H7 (cell line): ENCODE measurements at regions not wholly inside any gene's neighbourhood (a gene's known extent, or its start where the extent isn't known, plus 50 kb on each side); places are given as distances from the start of the nearest gene placed in this dataset.

Experiments used
- DNase-seq: peaks from one replicate; pipeline ENCODE4 v3.0.0; 2012
- H3K27me3 ChIP-seq: 2 replicates; pipeline ENCODE4 v1.6.0; 2011; ENCODE audit warnings: mild to moderate bottlenecking, low read length; ENCODE audit not compliant: control insufficient read depth, insufficient read depth
- H3K36me3 ChIP-seq: replicated peaks from 2 replicates; pipeline ENCODE4 v1.5.1; 2011; ENCODE audit warnings: low read length; ENCODE audit not compliant: control insufficient read depth, insufficient read depth
- H3K4me3 ChIP-seq: 2 replicates; pipeline ENCODE4 v1.5.1; 2011; ENCODE audit warnings: low read depth, mild to moderate bottlenecking, control low read depth, low read length, moderate library complexity; ENCODE audit not compliant: insufficient read depth

DNA sequence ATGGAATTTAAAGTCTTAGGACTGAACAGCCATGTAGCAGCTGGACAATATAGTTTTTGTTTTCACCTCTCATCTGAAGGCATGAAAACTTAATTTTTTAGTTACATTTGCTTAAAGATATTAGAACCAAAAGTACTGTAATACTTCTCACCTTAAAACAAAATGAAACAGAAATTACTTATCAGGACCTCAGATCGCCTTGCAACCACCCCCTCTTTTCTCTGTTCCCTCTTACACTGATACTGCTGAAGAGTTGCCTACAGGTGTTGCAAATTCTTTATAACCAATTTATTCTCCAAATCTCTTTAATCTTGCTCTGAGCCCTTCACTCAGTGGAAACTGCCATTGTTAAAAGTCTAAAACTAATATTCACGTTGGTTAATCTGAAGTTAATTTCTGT is 145.0 kb downstream of the SPCS3 start:
- no peaks in the 10 kb centered on the region for H3K36me3 ChIP-seq
- H3K27me3 ChIP-seq = no peaks in the 10 kb centered on the region
- no peak for DNase-seq
- no peak overlapping the region for H3K4me3 ChIP-seq

DNA sequence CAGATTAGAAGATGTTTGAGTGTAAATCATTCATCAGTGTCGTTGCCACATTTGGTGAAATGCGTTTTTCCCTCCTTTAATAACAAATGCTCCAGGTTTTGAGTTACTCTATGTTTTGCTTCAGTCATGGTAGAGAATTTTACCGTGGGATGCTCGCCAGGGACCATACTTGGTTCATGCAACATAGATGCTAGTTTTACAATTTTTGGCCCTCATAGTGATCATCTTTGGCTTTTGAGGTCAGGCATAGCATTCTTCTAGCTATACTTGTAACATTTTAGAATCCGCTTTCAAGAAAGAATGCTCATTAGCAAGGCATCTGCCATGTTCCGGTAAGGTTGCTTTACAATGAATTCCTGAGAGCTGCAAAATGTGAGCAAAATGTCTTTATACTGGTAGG is 147.2 kb downstream of the SPCS3 start:
- DNase-seq = no peak
- no peaks in the 10 kb centered on the region for H3K36me3 ChIP-seq
- H3K27me3 ChIP-seq = no peaks in the 10 kb centered on the region
- H3K4me3 ChIP-seq = no peak overlapping the region

DNA sequence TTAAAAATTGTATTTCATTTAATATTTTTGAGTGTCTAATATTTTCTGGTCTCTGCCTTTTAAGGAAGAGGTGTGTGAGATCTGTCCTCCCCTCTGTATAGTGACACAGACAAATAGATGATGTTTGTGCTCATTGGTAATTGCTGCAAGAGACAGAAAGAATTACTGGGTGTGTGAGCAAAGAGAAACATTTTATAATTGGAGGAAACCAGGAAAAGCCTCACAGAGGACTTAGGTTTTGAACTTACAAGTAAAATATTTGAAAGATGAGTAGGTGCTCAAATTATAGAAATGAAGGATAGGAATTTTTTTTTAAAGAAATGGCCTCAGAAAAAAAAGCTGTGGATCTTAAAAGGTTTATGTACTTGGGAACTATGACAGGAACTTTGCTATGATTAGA is 149.8 kb downstream of the SPCS3 start:
- no peak for DNase-seq
- no peaks in the 10 kb centered on the region for H3K27me3 ChIP-seq

GRCh38 chr4:176470671-176471070 is 150.9 kb downstream of the SPCS3 start:
- DNase-seq = no peak
- H3K27me3 ChIP-seq = no peaks in the 10 kb centered on the region
- H3K4me3 ChIP-seq = no peak overlapping the region
- H3K36me3 ChIP-seq = no peaks in the 10 kb centered on the region

More for the DNA sequence above, 149.8 kb downstream of the SPCS3 start:
- Histone ChIP-seq H3K4me3 (no peak overlapping the region), H3K36me3 (no peaks in the 10 kb centered on the region)

- no peak for DNase-seq
- H3K4me3 ChIP-seq = no peak overlapping the region
- no peaks in the 10 kb centered on the region for H3K27me3 ChIP-seq
- H3K36me3 ChIP-seq = no peaks in the 10 kb centered on the region
Measured at GRCh38 chr4:176475067-176475466, 155.3 kb downstream of the SPCS3 start.

- no peaks in the 10 kb centered on the region for H3K36me3 ChIP-seq
- no peak overlapping the region for H3K4me3 ChIP-seq
- no peaks in the 10 kb centered on the region for H3K27me3 ChIP-seq
- DNase-seq = no peak
Measured at GRCh38 chr4:176478076-176478475, 158.3 kb downstream of the SPCS3 start.

GRCh38 chr4:176479767-176480166 is 160.0 kb downstream of the SPCS3 start:
- no peaks in the 10 kb centered on the region for H3K27me3 ChIP-seq
- no peak for DNase-seq
- H3K4me3 ChIP-seq = no peak overlapping the region
- no peaks in the 10 kb centered on the region for H3K36me3 ChIP-seq

GRCh38 chr4:176482972-176483371 is 163.2 kb downstream of the SPCS3 start:
- no peaks in the 10 kb centered on the region for H3K36me3 ChIP-seq
- H3K4me3 ChIP-seq = no peak overlapping the region
- no peaks in the 10 kb centered on the region for H3K27me3 ChIP-seq
- no peak for DNase-seq

DNA sequence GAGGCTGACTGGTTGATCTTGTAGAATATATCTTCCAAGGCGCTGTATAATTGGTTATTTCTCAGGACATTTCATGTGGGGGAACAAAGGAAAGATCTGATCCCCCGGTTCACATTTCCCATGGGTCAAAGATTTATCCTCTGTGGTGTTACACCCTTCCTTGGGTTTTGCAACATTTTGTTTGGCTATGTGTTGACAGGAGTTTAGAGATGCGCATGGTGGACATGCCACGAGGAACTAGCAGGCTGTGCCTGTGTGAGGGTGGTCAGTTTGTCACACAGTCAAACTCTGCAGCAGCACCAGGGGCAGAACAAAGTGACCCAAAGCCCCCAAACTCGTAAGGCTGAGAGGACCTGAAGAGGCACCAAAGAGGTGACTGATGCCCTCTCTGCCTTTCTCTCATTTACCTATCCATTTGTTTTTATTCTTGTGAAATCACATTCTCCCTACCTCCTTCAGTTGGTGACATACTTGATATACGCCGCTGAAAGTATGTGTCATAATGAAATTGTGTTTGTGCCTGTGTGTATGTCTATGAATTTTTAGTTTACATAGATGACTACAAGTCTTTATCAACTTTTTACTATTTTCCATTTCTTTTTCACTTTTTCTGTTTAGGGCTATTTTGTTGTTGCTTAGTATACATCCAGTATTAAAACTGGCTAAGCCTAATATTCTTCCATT is 164.7 kb downstream of the SPCS3 start:
- DNase-seq = no peak
- H3K27me3 ChIP-seq = no peaks in the 10 kb centered on the region
- H3K36me3 ChIP-seq = no peaks in the 10 kb centered on the region
- H3K4me3 ChIP-seq = no peak overlapping the region

- DNase-seq = no peak
- Histone ChIP-seq H3K4me3 (no peak overlapping the region), H3K36me3 (no peaks in the 10 kb centered on the region), H3K27me3 (no peaks in the 10 kb centered on the region)
Measured at GRCh38 chr4:176489001-176489400, 169.2 kb downstream of the SPCS3 start.

DNA sequence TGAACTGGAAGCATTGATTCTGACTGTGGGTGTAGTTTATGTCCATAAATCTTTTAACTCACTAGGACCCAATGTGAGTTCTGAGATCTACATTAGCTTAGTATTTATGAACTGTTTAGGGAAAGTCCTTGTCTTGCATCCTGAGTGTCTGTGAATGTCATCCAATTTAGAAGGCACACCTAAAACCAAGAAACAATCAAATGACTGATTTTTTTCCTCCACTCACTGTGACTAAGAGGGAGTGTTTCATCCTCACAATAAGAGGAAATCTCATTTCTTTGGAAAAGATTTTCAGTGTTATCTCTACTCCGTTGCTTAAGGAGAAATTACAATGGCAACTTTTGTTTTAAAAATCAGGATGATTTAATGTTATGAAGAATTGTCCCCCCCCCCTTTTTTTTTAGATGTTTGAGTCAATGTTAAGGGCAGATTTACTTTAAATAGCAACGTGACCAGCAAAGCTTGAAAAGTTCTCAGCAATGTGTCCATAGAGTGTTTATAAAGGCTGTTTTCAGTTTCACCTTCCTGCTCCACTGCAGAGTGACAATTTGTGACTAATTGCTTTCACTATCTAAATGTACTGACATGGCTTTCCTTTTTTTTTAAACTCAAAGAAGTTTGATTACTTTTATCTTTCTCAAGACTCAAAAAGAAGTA is 173.0 kb downstream of the SPCS3 start:
- no peak for DNase-seq
- no peaks in the 10 kb centered on the region for H3K36me3 ChIP-seq
- H3K4me3 ChIP-seq = no peak overlapping the region
- H3K27me3 ChIP-seq = no peaks in the 10 kb centered on the region

DNA sequence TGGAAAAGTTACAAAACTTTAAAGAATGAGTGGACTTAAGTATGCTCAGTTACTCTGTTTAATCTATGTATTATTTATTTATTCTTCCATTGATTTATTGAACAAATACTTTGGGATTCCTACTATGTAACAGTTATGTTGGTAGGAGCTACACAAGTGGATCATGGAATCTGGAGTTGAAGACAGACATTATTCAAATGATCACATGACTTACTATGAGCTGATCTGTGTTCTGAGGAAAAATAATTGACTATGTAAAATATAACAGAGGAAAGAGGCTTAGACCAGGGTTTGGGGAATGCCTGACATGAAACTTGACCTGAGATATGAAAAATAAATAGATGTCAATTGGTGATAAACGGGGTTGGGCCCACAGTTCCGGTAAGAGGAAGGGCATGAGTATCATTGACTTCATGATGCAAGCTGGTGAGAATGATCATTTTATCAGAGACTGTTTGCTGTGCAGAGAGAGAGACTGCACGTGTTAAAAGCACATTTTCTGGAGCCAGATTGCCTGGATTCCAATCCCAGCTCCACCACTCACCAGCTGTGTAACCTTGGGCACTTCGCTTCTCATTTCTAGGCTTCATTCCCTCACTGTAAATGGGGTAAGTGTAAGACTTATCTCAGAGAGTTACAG is 179.0 kb downstream of the SPCS3 start:
- no peaks in the 10 kb centered on the region for H3K36me3 ChIP-seq
- no peaks in the 10 kb centered on the region for H3K27me3 ChIP-seq
- H3K4me3 ChIP-seq = no peak overlapping the region
- DNase-seq = no peak

DNA sequence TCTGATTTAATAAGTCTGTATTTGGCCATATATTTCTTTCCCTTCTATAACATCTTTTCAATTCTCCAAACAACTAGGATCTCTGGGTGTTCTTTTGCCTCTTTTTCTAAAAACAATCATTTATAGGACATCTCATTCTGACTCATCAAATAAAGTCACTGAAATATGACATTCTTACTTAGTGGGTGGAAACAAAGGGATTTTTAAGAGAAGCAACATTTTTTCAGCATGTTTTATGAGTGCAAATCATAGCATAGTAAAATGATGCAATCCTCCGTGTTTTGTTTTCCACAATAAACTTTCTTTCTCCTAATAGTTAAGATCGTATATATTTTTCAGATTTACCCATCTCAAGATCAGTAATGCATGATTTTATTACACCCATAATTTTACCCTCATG is 179.8 kb downstream of the SPCS3 start:
- no peak for DNase-seq
- H3K36me3 ChIP-seq = no peaks in the 10 kb centered on the region
- H3K4me3 ChIP-seq = no peak overlapping the region
- H3K27me3 ChIP-seq = no peaks in the 10 kb centered on the region

- H3K27me3 ChIP-seq = no peaks in the 10 kb centered on the region
- no peak for DNase-seq
- no peak overlapping the region for H3K4me3 ChIP-seq
- H3K36me3 ChIP-seq = no peaks in the 10 kb centered on the region
Measured at GRCh38 chr4:176500894-176501293, 181.1 kb downstream of the SPCS3 start.

DNA sequence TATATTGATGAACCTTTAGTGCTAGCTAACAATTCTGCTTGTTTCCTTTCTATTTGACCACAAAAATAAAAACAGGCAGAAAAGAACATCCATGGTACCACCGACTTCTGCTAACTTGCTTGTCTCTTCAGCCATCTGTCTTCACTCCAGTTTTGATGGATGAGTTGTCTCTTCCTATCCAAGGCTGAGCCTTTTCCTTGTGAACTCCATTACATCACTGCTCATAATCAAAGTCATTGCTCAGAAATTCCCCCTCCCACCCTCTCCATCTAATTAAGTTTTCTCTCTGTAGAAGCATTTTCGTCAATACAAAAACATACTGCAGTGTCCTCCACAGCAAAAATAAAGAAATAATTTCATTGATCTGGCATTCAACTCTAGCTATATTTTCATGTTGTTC is 184.4 kb downstream of the SPCS3 start:
- no peak for DNase-seq
- H3K27me3 ChIP-seq = no peaks in the 10 kb centered on the region
- H3K36me3 ChIP-seq = no peaks in the 10 kb centered on the region
- no peak overlapping the region for H3K4me3 ChIP-seq
